ENCODE measurements at regions not wholly inside any gene's neighbourhood (a gene's known extent, or its start where the extent isn't known, plus 50 kb on each side); places are given as distances from the start of the nearest gene placed in this dataset.

GRCh38 chr7:17248527-17248926 is 49.9 kb upstream of the AHR start:
- TF ChIP-seq EZH2phosphoT487 (IDR thresholded peaks at IDR 0.05; ENCODE audit: insufficient read depth, low read depth) (no peak), EZH2 (IDR thresholded peaks at IDR 0.05; ENCODE audit: insufficient read depth, poor library complexity, severe bottlenecking) (no peak)
